ENCODE measurements at regions not wholly inside any gene's neighbourhood (a gene's known extent, or its start where the extent isn't known, plus 50 kb on each side); places are given as distances from the start of the nearest gene placed in this dataset.

GRCh38 chr13:68019901-68020300 is 789.8 kb upstream of the PCDH9 start:
- Histone ChIP-seq H3K4me3 (ENCODE audit: low read depth in 1 of 2, low read length in 2 of 2) (no peak overlapping the region), H3K27ac (ENCODE audit: low read length) (no peak overlapping the region), H3K36me3 (ENCODE audit: control insufficient read depth in 1 of 2, insufficient read depth in 2 of 2, low read length in 2 of 2) (no peaks in the 10 kb centered on the region), H3K27me3 (ENCODE audit: low read depth, low read length) (no peaks in the 10 kb centered on the region), H3K4me1 (ENCODE audit: control insufficient read depth in 1 of 2, insufficient read depth in 2 of 2, low read length in 2 of 2) (no peaks in the 10 kb centered on the region), H3K9me3 (ENCODE audit: control insufficient read depth in 1 of 2, low read length in 2 of 2) (peaks cover 0 to 6% of the 10 kb centered on the region in 2 donors)

GRCh38 chr13:68009546-68009945 is 779.4 kb upstream of the PCDH9 start:
- Histone ChIP-seq H3K36me3 (ENCODE audit: control insufficient read depth in 1 of 2, insufficient read depth in 2 of 2, low read length in 2 of 2) (no peaks in the 10 kb centered on the region), H3K4me1 (ENCODE audit: control insufficient read depth in 1 of 2, insufficient read depth in 2 of 2, low read length in 2 of 2) (no peaks in the 10 kb centered on the region), H3K4me3 (ENCODE audit: low read depth in 1 of 2, low read length in 2 of 2) (no peak overlapping the region), H3K9me3 (ENCODE audit: control insufficient read depth in 1 of 2, low read length in 2 of 2) (no peaks in the 10 kb centered on the region), H3K27ac (ENCODE audit: low read length) (no peak overlapping the region), H3K27me3 (ENCODE audit: low read depth, low read length) (no peaks in the 10 kb centered on the region)

GRCh38 chr13:68007576-68007975 is 777.4 kb upstream of the PCDH9 start:
- Histone ChIP-seq H3K27ac (ENCODE audit: low read length) (no peak overlapping the region), H3K9me3 (ENCODE audit: control insufficient read depth in 1 of 2, low read length in 2 of 2) (no peaks in the 10 kb centered on the region), H3K4me3 (ENCODE audit: low read depth in 1 of 2, low read length in 2 of 2) (no peak overlapping the region), H3K4me1 (ENCODE audit: control insufficient read depth in 1 of 2, insufficient read depth in 2 of 2, low read length in 2 of 2) (no peaks in the 10 kb centered on the region), H3K27me3 (ENCODE audit: low read depth, low read length) (no peaks in the 10 kb centered on the region), H3K36me3 (ENCODE audit: control insufficient read depth in 1 of 2, insufficient read depth in 2 of 2, low read length in 2 of 2) (no peaks in the 10 kb centered on the region)

GRCh38 chr13:67996101-67996500 is 766.0 kb upstream of the PCDH9 start:
- no peaks in the 10 kb centered on the region for H3K9me3 ChIP-seq (ENCODE audit: control insufficient read depth in 1 of 2, low read length in 2 of 2)
- H3K36me3 ChIP-seq (ENCODE audit: control insufficient read depth in 1 of 2, insufficient read depth in 2 of 2, low read length in 2 of 2), result no peaks in the 10 kb centered on the region
- no peaks in the 10 kb centered on the region for H3K4me1 ChIP-seq (ENCODE audit: control insufficient read depth in 1 of 2, insufficient read depth in 2 of 2, low read length in 2 of 2)
- H3K27me3 ChIP-seq (ENCODE audit: low read depth, low read length), result no peaks in the 10 kb centered on the region
- no peak overlapping the region for H3K27ac ChIP-seq (ENCODE audit: low read length)
- H3K4me3 ChIP-seq (ENCODE audit: low read depth in 1 of 2, low read length in 2 of 2), result no peak overlapping the region

GRCh38 chr13:67990868-67991267 is 760.7 kb upstream of the PCDH9 start:
- H3K36me3 ChIP-seq (ENCODE audit: control insufficient read depth in 1 of 2, insufficient read depth in 2 of 2, low read length in 2 of 2), result no peaks in the 10 kb centered on the region

GRCh38 chr13:67986234-67986633 is 756.1 kb upstream of the PCDH9 start:
- no peaks in the 10 kb centered on the region for H3K4me1 ChIP-seq (ENCODE audit: control insufficient read depth in 1 of 2, insufficient read depth in 2 of 2, low read length in 2 of 2)
- H3K4me3 ChIP-seq (ENCODE audit: low read depth in 1 of 2, low read length in 2 of 2), result no peak overlapping the region
- H3K9me3 ChIP-seq (ENCODE audit: control insufficient read depth in 1 of 2, low read length in 2 of 2), result no peaks in the 10 kb centered on the region
- H3K27me3 ChIP-seq (ENCODE audit: low read depth, low read length), result no peaks in the 10 kb centered on the region
- H3K27ac ChIP-seq (ENCODE audit: low read length), result no peak overlapping the region
- H3K36me3 ChIP-seq (ENCODE audit: control insufficient read depth in 1 of 2, insufficient read depth in 2 of 2, low read length in 2 of 2), result no peaks in the 10 kb centered on the region

More at GRCh38 chr13:67990868-67991267, 760.7 kb upstream of the PCDH9 start:
- Histone ChIP-seq H3K27ac (ENCODE audit: low read length) (no peak overlapping the region), H3K27me3 (ENCODE audit: low read depth, low read length) (no peaks in the 10 kb centered on the region), H3K4me3 (ENCODE audit: low read depth in 1 of 2, low read length in 2 of 2) (no peak overlapping the region), H3K4me1 (ENCODE audit: control insufficient read depth in 1 of 2, insufficient read depth in 2 of 2, low read length in 2 of 2) (no peaks in the 10 kb centered on the region), H3K9me3 (ENCODE audit: control insufficient read depth in 1 of 2, low read length in 2 of 2) (no peaks in the 10 kb centered on the region)

GRCh38 chr13:67977066-67977465 is 746.9 kb upstream of the PCDH9 start:
- Histone ChIP-seq H3K36me3 (ENCODE audit: control insufficient read depth in 1 of 2, insufficient read depth in 2 of 2, low read length in 2 of 2) (no peaks in the 10 kb centered on the region), H3K4me3 (ENCODE audit: low read depth in 1 of 2, low read length in 2 of 2) (no peak overlapping the region), H3K27me3 (ENCODE audit: low read depth, low read length) (no peaks in the 10 kb centered on the region), H3K4me1 (ENCODE audit: control insufficient read depth in 1 of 2, insufficient read depth in 2 of 2, low read length in 2 of 2) (no peaks in the 10 kb centered on the region), H3K9me3 (ENCODE audit: control insufficient read depth in 1 of 2, low read length in 2 of 2) (no peaks in the 10 kb centered on the region), H3K27ac (ENCODE audit: low read length) (no peak overlapping the region)

GRCh38 chr13:67971291-67971690 is 741.2 kb upstream of the PCDH9 start:
- Histone ChIP-seq H3K36me3 (ENCODE audit: control insufficient read depth in 1 of 2, insufficient read depth in 2 of 2, low read length in 2 of 2) (no peaks in the 10 kb centered on the region), H3K27me3 (ENCODE audit: low read depth, low read length) (no peaks in the 10 kb centered on the region)

GRCh38 chr13:67967031-67967430 is 736.9 kb upstream of the PCDH9 start:
- Histone ChIP-seq H3K27ac (ENCODE audit: low read length) (no peak overlapping the region), H3K36me3 (ENCODE audit: control insufficient read depth in 1 of 2, insufficient read depth in 2 of 2, low read length in 2 of 2) (no peaks in the 10 kb centered on the region), H3K27me3 (ENCODE audit: low read depth, low read length) (no peaks in the 10 kb centered on the region), H3K9me3 (ENCODE audit: control insufficient read depth in 1 of 2, low read length in 2 of 2) (no peaks in the 10 kb centered on the region), H3K4me1 (ENCODE audit: control insufficient read depth in 1 of 2, insufficient read depth in 2 of 2, low read length in 2 of 2) (no peaks in the 10 kb centered on the region), H3K4me3 (ENCODE audit: low read depth in 1 of 2, low read length in 2 of 2) (no peak overlapping the region)

More at GRCh38 chr13:67971291-67971690, 741.2 kb upstream of the PCDH9 start:
- Histone ChIP-seq H3K9me3 (ENCODE audit: control insufficient read depth in 1 of 2, low read length in 2 of 2) (no peaks in the 10 kb centered on the region), H3K4me1 (ENCODE audit: control insufficient read depth in 1 of 2, insufficient read depth in 2 of 2, low read length in 2 of 2) (no peaks in the 10 kb centered on the region), H3K27ac (ENCODE audit: low read length) (no peak overlapping the region), H3K4me3 (ENCODE audit: low read depth in 1 of 2, low read length in 2 of 2) (no peak overlapping the region)

- no peaks in the 10 kb centered on the region for H3K36me3 ChIP-seq (ENCODE audit: control insufficient read depth in 1 of 2, insufficient read depth in 2 of 2, low read length in 2 of 2)
- H3K27ac ChIP-seq (ENCODE audit: low read length), result no peak overlapping the region
- H3K9me3 ChIP-seq (ENCODE audit: control insufficient read depth in 1 of 2, low read length in 2 of 2), result no peaks in the 10 kb centered on the region
- no peak overlapping the region for H3K4me3 ChIP-seq (ENCODE audit: low read depth in 1 of 2, low read length in 2 of 2)
- H3K27me3 ChIP-seq (ENCODE audit: low read depth, low read length), result no peaks in the 10 kb centered on the region
- no peaks in the 10 kb centered on the region for H3K4me1 ChIP-seq (ENCODE audit: control insufficient read depth in 1 of 2, insufficient read depth in 2 of 2, low read length in 2 of 2)
Measured at GRCh38 chr13:67966065-67966464, 735.9 kb upstream of the PCDH9 start.

GRCh38 chr13:67964986-67965385 is 734.9 kb upstream of the PCDH9 start:
- Histone ChIP-seq H3K9me3 (ENCODE audit: control insufficient read depth in 1 of 2, low read length in 2 of 2) (no peaks in the 10 kb centered on the region), H3K4me1 (ENCODE audit: control insufficient read depth in 1 of 2, insufficient read depth in 2 of 2, low read length in 2 of 2) (no peaks in the 10 kb centered on the region), H3K27ac (ENCODE audit: low read length) (no peak overlapping the region)

GRCh38 chr13:67964091-67964490 is 734.0 kb upstream of the PCDH9 start:
- no peaks in the 10 kb centered on the region for H3K36me3 ChIP-seq (ENCODE audit: control insufficient read depth in 1 of 2, insufficient read depth in 2 of 2, low read length in 2 of 2)
- H3K9me3 ChIP-seq (ENCODE audit: control insufficient read depth in 1 of 2, low read length in 2 of 2), result no peaks in the 10 kb centered on the region

More at GRCh38 chr13:67964986-67965385, 734.9 kb upstream of the PCDH9 start:
- no peaks in the 10 kb centered on the region for H3K36me3 ChIP-seq (ENCODE audit: control insufficient read depth in 1 of 2, insufficient read depth in 2 of 2, low read length in 2 of 2)
- no peak overlapping the region for H3K4me3 ChIP-seq (ENCODE audit: low read depth in 1 of 2, low read length in 2 of 2)
- H3K27me3 ChIP-seq (ENCODE audit: low read depth, low read length), result no peaks in the 10 kb centered on the region

More at GRCh38 chr13:67964091-67964490, 734.0 kb upstream of the PCDH9 start:
- Histone ChIP-seq H3K4me3 (ENCODE audit: low read depth in 1 of 2, low read length in 2 of 2) (no peak overlapping the region), H3K4me1 (ENCODE audit: control insufficient read depth in 1 of 2, insufficient read depth in 2 of 2, low read length in 2 of 2) (no peaks in the 10 kb centered on the region), H3K27me3 (ENCODE audit: low read depth, low read length) (no peaks in the 10 kb centered on the region), H3K27ac (ENCODE audit: low read length) (no peak overlapping the region)

All from muscle layer of duodenum (tissue), 2 donors.